ENCODE measurements at regions not wholly inside any gene's neighbourhood (a gene's known extent, or its start where the extent isn't known, plus 50 kb on each side); places are given as distances from the start of the nearest gene placed in this dataset.
"Not testable (repeated sequence)": the region's sequence is repeated elsewhere in the genome, so short reads cannot be mapped to it uniquely, and the experiment has no call there.

- no peak for DNase-seq
These were observed 287.5 kb downstream of the PTGER3 start for GRCh38 chr1:70760154-70760553.

GRCh38 chr1:70762386-70762785 lies 285.2 kb downstream of the PTGER3 start:
- DNase-seq: no peak

- no peak for DNase-seq
These were observed 282.9 kb downstream of the PTGER3 start for GRCh38 chr1:70764747-70765146.

GRCh38 chr1:70767377-70767776 lies 280.2 kb downstream of the PTGER3 start:
- no peak for DNase-seq

- DNase-seq: no peak
These were observed 279.4 kb downstream of the PTGER3 start for GRCh38 chr1:70768216-70768615.

GRCh38 chr1:70778056-70778762 lies 269.4 kb downstream of the PTGER3 start:
- no peak for DNase-seq

GRCh38 chr1:70778934-70779333 lies 268.7 kb downstream of the PTGER3 start:
- DNase-seq: no peak

- no peak for DNase-seq
These were observed 268.0 kb downstream of the PTGER3 start for GRCh38 chr1:70779571-70779970.

GRCh38 chr1:70785287-70785686 lies 262.3 kb downstream of the PTGER3 start:
- DNase-seq: no peak

- DNase-seq: no peak
These were observed 257.2 kb downstream of the PTGER3 start for GRCh38 chr1:70790232-70790923.

GRCh38 chr1:70795064-70795463 lies 252.6 kb downstream of the PTGER3 start:
- DNase-seq: not testable (repeated sequence)

GRCh38 chr1:70796298-70796697 lies 251.3 kb downstream of the PTGER3 start:
- DNase-seq: not testable (repeated sequence)

GRCh38 chr1:70802625-70803024 lies 245.0 kb downstream of the PTGER3 start:
- DNase-seq: not testable (repeated sequence)

GRCh38 chr1:70805641-70806040 lies 242.0 kb downstream of the PTGER3 start:
- no peak for DNase-seq

GRCh38 chr1:70807088-70807664 lies 240.4 kb downstream of the PTGER3 start:
- DNase-seq: no peak

- no peak for DNase-seq
These were observed 238.5 kb downstream of the PTGER3 start for GRCh38 chr1:70809069-70809468.

GRCh38 chr1:70811815-70812214 lies 235.8 kb downstream of the PTGER3 start:
- DNase-seq: no peak

- DNase-seq: no peak
These were observed 235.0 kb downstream of the PTGER3 start for GRCh38 chr1:70812442-70813109.

GRCh38 chr1:70818401-70818800 lies 229.2 kb downstream of the PTGER3 start:
- no peak for DNase-seq

GRCh38 chr1:70819231-70819630 lies 228.4 kb downstream of the PTGER3 start:
- DNase-seq: no peak

GRCh38 chr1:70819785-70820184 lies 227.8 kb downstream of the PTGER3 start:
- DNase-seq: no peak

GRCh38 chr1:70820396-70820795 lies 227.2 kb downstream of the PTGER3 start:
- DNase-seq: no peak

GRCh38 chr1:70820995-70821394 lies 226.6 kb downstream of the PTGER3 start:
- no peak for DNase-seq

GRCh38 chr1:70826428-70826827 lies 221.2 kb downstream of the PTGER3 start:
- DNase-seq: no peak
